ENCODE measurements at regions not wholly inside any gene's neighbourhood (a gene's known extent, or its start where the extent isn't known, plus 50 kb on each side); places are given as distances from the start of the nearest gene placed in this dataset.

DNA sequence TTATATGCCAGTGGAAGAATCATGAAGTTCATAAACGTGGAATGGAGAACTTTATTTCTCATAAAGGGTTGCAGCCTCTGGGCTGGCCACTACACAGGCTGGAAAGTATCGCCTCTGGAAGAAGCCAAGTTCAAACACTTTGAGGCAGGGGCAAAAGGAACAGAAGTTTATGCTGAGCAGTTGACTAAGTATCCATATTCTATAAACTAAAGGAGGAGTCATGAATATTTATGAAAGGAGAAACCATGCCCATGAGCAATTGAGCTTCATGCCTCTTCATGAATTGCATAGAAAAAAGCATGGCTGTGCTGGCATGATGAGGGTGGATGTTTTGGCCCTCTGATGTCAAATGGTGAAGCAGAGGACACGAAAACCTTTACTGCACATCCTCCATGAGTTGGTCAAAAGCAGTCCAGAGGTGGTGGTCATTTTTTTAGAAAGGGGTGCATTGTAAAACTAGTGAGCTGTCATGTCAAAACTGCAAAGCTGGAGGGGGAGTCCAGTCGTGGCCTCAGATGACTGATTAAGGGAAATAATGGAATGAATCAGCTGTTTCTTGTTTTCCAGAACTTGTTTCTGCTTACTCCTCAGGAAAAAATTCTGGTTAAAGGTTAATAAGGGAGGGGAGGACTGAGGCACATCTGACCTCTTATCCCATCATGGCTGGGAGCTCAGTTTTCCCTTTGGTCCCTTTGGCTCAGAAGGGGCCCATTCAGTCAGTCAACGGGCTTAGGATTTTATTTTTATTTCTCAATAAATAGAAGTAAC lies 276.7 kb downstream of the CHL1 start:
- POLR2A ChIA-PET, result no interaction called here
- TF ChIP-seq, protein P1, sequence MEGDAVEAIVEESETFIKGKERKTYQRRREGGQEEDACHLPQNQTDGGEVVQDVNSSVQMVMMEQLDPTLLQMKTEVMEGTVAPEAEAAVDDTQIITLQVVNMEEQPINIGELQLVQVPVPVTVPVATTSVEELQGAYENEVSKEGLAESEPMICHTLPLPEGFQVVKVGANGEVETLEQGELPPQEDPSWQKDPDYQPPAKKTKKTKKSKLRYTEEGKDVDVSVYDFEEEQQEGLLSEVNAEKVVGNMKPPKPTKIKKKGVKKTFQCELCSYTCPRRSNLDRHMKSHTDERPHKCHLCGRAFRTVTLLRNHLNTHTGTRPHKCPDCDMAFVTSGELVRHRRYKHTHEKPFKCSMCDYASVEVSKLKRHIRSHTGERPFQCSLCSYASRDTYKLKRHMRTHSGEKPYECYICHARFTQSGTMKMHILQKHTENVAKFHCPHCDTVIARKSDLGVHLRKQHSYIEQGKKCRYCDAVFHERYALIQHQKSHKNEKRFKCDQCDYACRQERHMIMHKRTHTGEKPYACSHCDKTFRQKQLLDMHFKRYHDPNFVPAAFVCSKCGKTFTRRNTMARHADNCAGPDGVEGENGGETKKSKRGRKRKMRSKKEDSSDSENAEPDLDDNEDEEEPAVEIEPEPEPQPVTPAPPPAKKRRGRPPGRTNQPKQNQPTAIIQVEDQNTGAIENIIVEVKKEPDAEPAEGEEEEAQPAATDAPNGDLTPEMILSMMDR (IDR thresholded peaks at IDR 0.05; ENCODE audit: control extremely low read depth, extremely low read depth, low read depth, missing control alignments), result no peak
- CTCF ChIA-PET, result interaction anchor here (0.8 to 1.5 kb wide), 2 partner anchors 10 to 15 kb away, joined by 3 to 4 read pairs; no protein-coding TSS in a partner anchor
- DNase-seq (ENCODE audit: extremely low spot score), result no peak

GRCh38 chr3:474828-475227 lies 278.3 kb downstream of the CHL1 start:
- DNase-seq (ENCODE audit: extremely low spot score), result no peak
- TF ChIP-seq, protein P1 (IDR thresholded peaks at IDR 0.05; ENCODE audit: control extremely low read depth, extremely low read depth, low read depth, missing control alignments), result no peak
- ChIA-PET CTCF (no interaction called here), POLR2A (no interaction called here)

DNA sequence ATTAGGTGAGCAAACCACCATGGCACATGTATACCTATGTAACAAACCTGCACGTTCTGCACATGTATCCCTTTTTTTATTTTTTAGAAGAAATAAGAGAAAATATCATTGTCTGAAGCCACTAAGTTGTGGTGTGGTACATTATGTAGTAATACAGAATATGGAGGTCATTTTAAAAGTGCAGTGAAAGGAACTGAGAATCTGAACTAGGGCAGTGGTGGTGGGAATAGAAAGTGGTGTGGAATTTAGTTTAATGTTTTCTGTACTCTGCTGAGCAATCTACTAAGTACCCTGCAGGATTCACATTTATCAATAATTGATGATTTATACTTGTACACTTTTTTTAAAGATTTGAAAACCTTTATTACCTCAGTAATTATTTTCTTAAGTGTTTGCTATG lies 283.5 kb downstream of the CHL1 start:
- TF ChIP-seq, protein P1 (IDR thresholded peaks at IDR 0.05; ENCODE audit: control extremely low read depth, extremely low read depth, low read depth, missing control alignments), result no peak
- CTCF ChIA-PET, result interaction anchor here (1.0 to 1.4 kb wide), 2 partner anchors 8 to 12 kb away, joined by 5 to 6 read pairs; no protein-coding TSS in a partner anchor
- POLR2A ChIA-PET, result no interaction called here
- no peak for DNase-seq (ENCODE audit: extremely low spot score)

DNA sequence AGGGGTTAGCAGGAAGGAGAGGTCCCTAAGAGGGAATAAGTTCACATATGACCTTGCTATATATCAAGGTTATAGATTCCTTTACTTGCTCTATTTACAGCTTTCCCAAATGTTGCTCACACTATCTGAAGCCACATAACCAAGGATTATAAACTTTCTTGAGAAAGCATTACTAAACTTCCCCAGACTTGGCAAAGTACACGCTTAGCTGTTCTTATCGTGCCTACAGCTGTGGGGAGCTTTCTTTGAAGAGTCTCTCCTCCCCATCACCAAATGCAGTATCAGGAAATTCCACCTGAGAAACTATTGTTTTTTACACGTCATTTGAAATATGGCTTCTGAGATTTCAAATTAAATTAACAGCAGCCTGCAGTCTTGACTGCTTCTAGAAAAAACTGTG lies 284.5 kb downstream of the CHL1 start:
- DNase-seq (ENCODE audit: extremely low spot score), result no peak
- ChIA-PET POLR2A (no interaction called here), CTCF (interaction anchor here (1.2 to 1.4 kb wide), 3 partner anchors 8 to 46 kb away, joined by 3 to 6 read pairs (median 3); no protein-coding TSS in a partner anchor)
- TF ChIP-seq, protein P1 (IDR thresholded peaks at IDR 0.05; ENCODE audit: control extremely low read depth, extremely low read depth, low read depth, missing control alignments), result no peak

- TF ChIP-seq, protein P1 (IDR thresholded peaks at IDR 0.05; ENCODE audit: control extremely low read depth, extremely low read depth, low read depth, missing control alignments), result no peak
- peak; percentile 28 for DNase-seq (ENCODE audit: extremely low spot score)
- POLR2A ChIA-PET, result no interaction called here
- CTCF ChIA-PET, result interaction anchor here (1.2 to 1.3 kb wide), 2 partner anchors 7 to 47 kb away, joined by 3 read pairs; no protein-coding TSS in a partner anchor
Observed at GRCh38 chr3:481680-482079, 285.1 kb downstream of the CHL1 start.

GRCh38 chr3:482479-482878 lies 285.9 kb downstream of the CHL1 start:
- TF ChIP-seq, protein P1 (IDR thresholded peaks at IDR 0.05; ENCODE audit: control extremely low read depth, extremely low read depth, low read depth, missing control alignments), result no peak
- ChIA-PET POLR2A (no interaction called here), CTCF (no interaction called here)
- no peak for DNase-seq (ENCODE audit: extremely low spot score)

Data from GM10248 (cell line).